22Rv1 (cell line): ENCODE measurements at regions not wholly inside any gene's neighbourhood (a gene's known extent, or its start where the extent isn't known, plus 50 kb on each side); places are given as distances from the start of the nearest gene placed in this dataset.

Source experiments
- ZFX ChIP-seq: fragments of 450-650 bp; IDR thresholded peaks from 2 replicates; pipeline ENCODE4 v1.6.1; 2017; ENCODE audit warnings: antibody characterized with exemption, borderline replicate concordance
- TF ChIP-seq, protein P1 (sequence below): fragments of 450-650 bp; IDR thresholded peaks from 2 replicates; pipeline ENCODE4 v1.5.1; 2017; ENCODE audit warnings: mild to moderate bottlenecking

DNA sequence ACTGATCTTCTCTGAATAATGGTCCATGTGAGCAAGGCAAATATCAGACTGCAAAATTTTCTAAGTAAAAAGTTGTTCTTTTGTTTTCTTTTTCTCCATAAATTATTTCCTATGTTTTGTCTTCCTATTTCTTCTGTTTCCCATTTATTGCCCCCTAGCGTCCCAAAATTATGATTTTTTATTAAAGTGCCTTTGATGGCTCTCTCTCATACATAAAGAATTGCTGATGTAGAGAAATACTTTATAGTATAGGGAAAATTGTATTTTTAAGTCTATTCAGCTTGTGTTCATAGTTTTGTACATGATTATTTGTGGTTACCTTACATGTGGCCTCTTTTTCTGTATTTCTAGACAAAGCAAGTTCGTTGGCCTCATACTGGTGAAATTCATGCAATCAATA lies 1031.2 kb downstream of the EFNA5 start:
- TF ChIP-seq, protein P1, sequence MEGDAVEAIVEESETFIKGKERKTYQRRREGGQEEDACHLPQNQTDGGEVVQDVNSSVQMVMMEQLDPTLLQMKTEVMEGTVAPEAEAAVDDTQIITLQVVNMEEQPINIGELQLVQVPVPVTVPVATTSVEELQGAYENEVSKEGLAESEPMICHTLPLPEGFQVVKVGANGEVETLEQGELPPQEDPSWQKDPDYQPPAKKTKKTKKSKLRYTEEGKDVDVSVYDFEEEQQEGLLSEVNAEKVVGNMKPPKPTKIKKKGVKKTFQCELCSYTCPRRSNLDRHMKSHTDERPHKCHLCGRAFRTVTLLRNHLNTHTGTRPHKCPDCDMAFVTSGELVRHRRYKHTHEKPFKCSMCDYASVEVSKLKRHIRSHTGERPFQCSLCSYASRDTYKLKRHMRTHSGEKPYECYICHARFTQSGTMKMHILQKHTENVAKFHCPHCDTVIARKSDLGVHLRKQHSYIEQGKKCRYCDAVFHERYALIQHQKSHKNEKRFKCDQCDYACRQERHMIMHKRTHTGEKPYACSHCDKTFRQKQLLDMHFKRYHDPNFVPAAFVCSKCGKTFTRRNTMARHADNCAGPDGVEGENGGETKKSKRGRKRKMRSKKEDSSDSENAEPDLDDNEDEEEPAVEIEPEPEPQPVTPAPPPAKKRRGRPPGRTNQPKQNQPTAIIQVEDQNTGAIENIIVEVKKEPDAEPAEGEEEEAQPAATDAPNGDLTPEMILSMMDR = no peak
- TF ChIP-seq ZFX = no peak
